GM12878 (cell line): ENCODE measurements at regions not wholly inside any gene's neighbourhood (a gene's known extent, or its start where the extent isn't known, plus 50 kb on each side); places are given as distances from the start of the nearest gene placed in this dataset.

Experiments used
- ATAC-seq: fragments of 200-7000 bp; cut with Tn5 transposase; 3 replicates; pipeline ENCODE4 v1.9.1; 2020; ENCODE audit warnings: mild to moderate bottlenecking, moderate library complexity
- BruUV-seq: library from RNA; stranded (reverse); fragments of 400-500 nt; replicated peaks from 2 replicates; lab custom pipeline; 2021; lab: Mats Ljungman, UMichigan
- CTCF ChIA-PET: fragments of 300-600 bp; sonication (Branson Sonifier 250); formaldehyde crosslinking; extraction: SDS; loops from one replicate; lab custom pipeline; 2021; ENCODE audit warnings: inconsistent platforms; lab: Yijun Ruan, JAX
- POLR2A ChIA-PET: fragments of 350-600 bp; formaldehyde crosslinking; extraction: SDS; loops from one replicate; lab custom pipeline; 2021; ENCODE audit warnings: inconsistent platforms; lab: Charles Lee
- RAD21 ChIA-PET: fragments of 300-600 bp; sonication (Branson Sonifier 250); formaldehyde crosslinking; loops from one replicate; lab custom pipeline; 2023; ENCODE audit warnings: antibody characterized with exemption; ENCODE audit not compliant: unreplicated experiment; lab: Charles Lee
- SMC1A ChIA-PET: fragments of 300-600 bp; sonication (Branson Sonifier 250); formaldehyde crosslinking; loops from one replicate; lab custom pipeline; 2023; ENCODE audit not compliant: unreplicated experiment, uncharacterized antibody; lab: Charles Lee
- DNase-seq: peaks from one replicate; pipeline ENCODE4 v3.0.0-alpha.2; 2011; ENCODE audit warnings: low read depth, low spot score
- FAIRE-seq: peaks from 3 replicates; lab custom pipeline; 2011; peaks lifted over from hg19 to GRCh38; lab: Jason Lieb, UNC
- H2AFZ ChIP-seq: 2 replicates; pipeline ENCODE4 v1.6.0; 2011; ENCODE audit warnings: low read depth, low read length, control low read depth; ENCODE audit not compliant: control insufficient read depth
- H3K27ac ChIP-seq: 2 replicates; pipeline ENCODE4 v1.5.1; 2011; ENCODE audit warnings: control low read depth; ENCODE audit not compliant: control insufficient read depth, insufficient read depth
- H3K27me3 ChIP-seq, 2 experiments: replicated peaks in 1 of 2; 2 replicates each; pipeline versions ENCODE4 v1.6.0 to v1.6.1; 2011; ENCODE audit warnings: low read length in 1 of 2; ENCODE audit not compliant: control insufficient read depth in 2 of 2, insufficient read depth in 2 of 2
- H3K36me3 ChIP-seq, 2 experiments: 2 replicates each; pipeline ENCODE4 v1.5.1; 2011; ENCODE audit warnings: low read length in 1 of 2; ENCODE audit not compliant: control insufficient read depth in 2 of 2, insufficient read depth in 2 of 2
- H3K4me1 ChIP-seq: 2 replicates; pipeline ENCODE4 v1.6.1; 2011; ENCODE audit warnings: mild to moderate bottlenecking, low read length, moderate library complexity, mixed read lengths; ENCODE audit not compliant: control insufficient read depth, insufficient read depth
- H3K4me2 ChIP-seq: 2 replicates; pipeline ENCODE4 v1.6.0; 2011; ENCODE audit warnings: control low read depth; ENCODE audit not compliant: control insufficient read depth, insufficient read depth
- H3K4me3 ChIP-seq: fragments of 200-600 bp; sonication (generic); 2 replicates; pipeline ENCODE4 v1.5.1; 2016
- H3K79me2 ChIP-seq: 2 replicates; pipeline ENCODE4 v1.6.0; 2011; ENCODE audit warnings: low read length; ENCODE audit not compliant: control insufficient read depth, insufficient read depth
- H3K9ac ChIP-seq: 2 replicates; pipeline ENCODE4 v1.8.0; 2011; ENCODE audit warnings: low read length, control low read depth, mixed read lengths; ENCODE audit not compliant: control insufficient read depth, insufficient read depth
- H3K9me3 ChIP-seq: replicated peaks from 3 replicates; pipeline ENCODE4 v1.5.1; 2011; ENCODE audit warnings: mild to moderate bottlenecking, low read length; ENCODE audit not compliant: control insufficient read depth, insufficient read depth
- H4K20me1 ChIP-seq: 2 replicates; pipeline ENCODE4 v1.6.0; 2011; ENCODE audit not compliant: control insufficient read depth, insufficient read depth
- ATF7 ChIP-seq: fragments of 450-650 bp; IDR thresholded peaks from 2 replicates; pipeline ENCODE4 v1.6.1; 2016; ENCODE audit warnings: low read depth, mild to moderate bottlenecking
- BMI1 ChIP-seq: fragments of 450-650 bp; IDR thresholded peaks from 2 replicates; pipeline ENCODE4 v1.6.1; 2016; ENCODE audit warnings: mild to moderate bottlenecking, moderate library complexity, borderline replicate concordance
- CBX5 ChIP-seq: sonication (generic); IDR thresholded peaks from 2 replicates; pipeline ENCODE4 v1.6.1; 2016; ENCODE audit warnings: low read depth, moderate library complexity, mild to moderate bottlenecking, inconsistent platforms
- CHD1 ChIP-seq: IDR thresholded peaks from 2 replicates; pipeline ENCODE4 v1.6.1; 2012; ENCODE audit warnings: low read depth, low read length, improper control_type of control experiment
- CREB1 ChIP-seq: IDR thresholded peaks from 2 replicates; pipeline ENCODE4 v1.6.1; 2012; ENCODE audit warnings: low read depth, mild to moderate bottlenecking, inconsistent platforms
- ESRRA ChIP-seq: IDR thresholded peaks from 2 replicates; pipeline ENCODE4 v1.6.1; 2012; ENCODE audit warnings: mild to moderate bottlenecking, low read length, improper control_type of control experiment
- IRF5 ChIP-seq: fragments of 450-650 bp; IDR thresholded peaks from 2 replicates; pipeline ENCODE4 v1.6.1; 2017; ENCODE audit warnings: borderline replicate concordance
- MXI1 ChIP-seq: fragments of 150-350 bp; IDR thresholded peaks from 2 replicates; pipeline ENCODE4 v1.6.1; 2011; ENCODE audit warnings: low read depth, mild to moderate bottlenecking, inconsistent platforms, low read length, improper control_type of control experiment
- MYB ChIP-seq: fragments of 150-350 bp; IDR thresholded peaks from 2 replicates; pipeline ENCODE4 v1.6.1; 2014; ENCODE audit warnings: mild to moderate bottlenecking, low read depth, low read length, borderline replicate concordance
- RAD21 ChIP-seq: IDR thresholded peaks from 2 replicates; pipeline ENCODE4 v1.6.1; 2011; ENCODE audit warnings: mild to moderate bottlenecking, low read depth, low read length, moderate library complexity; ENCODE audit not compliant: insufficient read depth
- RFX5 ChIP-seq: IDR thresholded peaks from 2 replicates; pipeline ENCODE4 v1.6.1; 2011; ENCODE audit warnings: low read depth, low read length, improper control_type of control experiment
- SMARCA5 ChIP-seq: fragments of 450-650 bp; IDR thresholded peaks from 2 replicates; pipeline ENCODE4 v1.6.1; 2017; ENCODE audit warnings: mild to moderate bottlenecking
- STAT1 ChIP-seq: fragments of 450-650 bp; conservative IDR thresholded peaks from 2 replicates; pipeline ENCODE4 v1.6.1; 2014; ENCODE audit warnings: antibody characterized with exemption, mild to moderate bottlenecking
- SUPT20H ChIP-seq: IDR thresholded peaks from 2 replicates; pipeline ENCODE4 v1.6.1; 2011; ENCODE audit warnings: low read depth, mild to moderate bottlenecking, low read length, moderate library complexity, borderline replicate concordance; ENCODE audit not compliant: control insufficient read depth
- TARDBP ChIP-seq: IDR thresholded peaks from 2 replicates; pipeline ENCODE4 v1.6.1; 2016; ENCODE audit warnings: borderline replicate concordance
- WGBS: methylation state at CpG from one replicate; pipeline ENCODE4 v1.1.6; 2016; ENCODE audit warnings: low lambda C conversion rate; ENCODE audit not compliant: insufficient replicate concordance, insufficient coverage; ENCODE audit errors: missing lambda C conversion rate; 5-methylcytosine and 5-hydroxymethylcytosine counted together
- in situ Hi-C: fragments of 300-500 bp; cut with MboI; formaldehyde crosslinking; loops from 9 replicates; pipeline ENCODE4 v1.14.3; 2018; ENCODE audit warnings: mixed read lengths
- intact Hi-C: fragments of 100-400 bp; cut with micrococcal nuclease; formaldehyde crosslinking; loops from one replicate; pipeline ENCODE4 v1.14.2; 2022; ENCODE audit not compliant: unreplicated experiment
- TF ChIP-seq, protein P1 (sequence below): fragments of 450-650 bp; formaldehyde crosslinking; IDR thresholded peaks from 2 replicates; pipeline ENCODE4 v1.4.0; 2020; ENCODE audit warnings: mild to moderate bottlenecking, moderate library complexity
- TF ChIP-seq, protein P2 (sequence below): IDR thresholded peaks from 2 replicates; pipeline ENCODE4 v1.6.1; 2012; ENCODE audit warnings: low read depth, low read length, improper control_type of control experiment

GRCh38 chr21:20424943-20425342, 573.3 kb upstream of the NCAM2 start:
- ChIA-PET CTCF (no interaction called here), SMC1A (no interaction called here), POLR2A (no interaction called here)
- no peaks in the 10 kb centered on the region for H3K36me3 ChIP-seq
- H3K9ac ChIP-seq, result no peak overlapping the region
- no TSS peak for BruUV-seq
- no peaks in the 10 kb centered on the region for H4K20me1 ChIP-seq
- ATAC-seq, result no peak
- H3K9me3 ChIP-seq, result no peaks in the 10 kb centered on the region; the same call in 2 of the 3 replicates
- no peak overlapping the region for H3K4me2 ChIP-seq
- no peak for FAIRE-seq
- H3K79me2 ChIP-seq, result no peaks in the 10 kb centered on the region
- no peak overlapping the region for H3K4me3 ChIP-seq
- no peaks in the 10 kb centered on the region for H3K27me3 ChIP-seq
- TF ChIP-seq SUPT20H, result no peak
- TF ChIP-seq MYB, result no peak
- no peak for TF ChIP-seq MXI1
- no peak for TF ChIP-seq TARDBP
- no peak for TF ChIP-seq CHD1
- no peak for TF ChIP-seq CREB1
- no peak for TF ChIP-seq CBX5
- no peak for TF ChIP-seq SMARCA5
- TF ChIP-seq ESRRA, result no peak
- TF ChIP-seq IRF5, result no peak
- no peak for TF ChIP-seq BMI1
- TF ChIP-seq ATF7, result no peak
- TF ChIP-seq STAT1, result no peak
- TF ChIP-seq RAD21, result no peak
- TF ChIP-seq, protein P1, sequence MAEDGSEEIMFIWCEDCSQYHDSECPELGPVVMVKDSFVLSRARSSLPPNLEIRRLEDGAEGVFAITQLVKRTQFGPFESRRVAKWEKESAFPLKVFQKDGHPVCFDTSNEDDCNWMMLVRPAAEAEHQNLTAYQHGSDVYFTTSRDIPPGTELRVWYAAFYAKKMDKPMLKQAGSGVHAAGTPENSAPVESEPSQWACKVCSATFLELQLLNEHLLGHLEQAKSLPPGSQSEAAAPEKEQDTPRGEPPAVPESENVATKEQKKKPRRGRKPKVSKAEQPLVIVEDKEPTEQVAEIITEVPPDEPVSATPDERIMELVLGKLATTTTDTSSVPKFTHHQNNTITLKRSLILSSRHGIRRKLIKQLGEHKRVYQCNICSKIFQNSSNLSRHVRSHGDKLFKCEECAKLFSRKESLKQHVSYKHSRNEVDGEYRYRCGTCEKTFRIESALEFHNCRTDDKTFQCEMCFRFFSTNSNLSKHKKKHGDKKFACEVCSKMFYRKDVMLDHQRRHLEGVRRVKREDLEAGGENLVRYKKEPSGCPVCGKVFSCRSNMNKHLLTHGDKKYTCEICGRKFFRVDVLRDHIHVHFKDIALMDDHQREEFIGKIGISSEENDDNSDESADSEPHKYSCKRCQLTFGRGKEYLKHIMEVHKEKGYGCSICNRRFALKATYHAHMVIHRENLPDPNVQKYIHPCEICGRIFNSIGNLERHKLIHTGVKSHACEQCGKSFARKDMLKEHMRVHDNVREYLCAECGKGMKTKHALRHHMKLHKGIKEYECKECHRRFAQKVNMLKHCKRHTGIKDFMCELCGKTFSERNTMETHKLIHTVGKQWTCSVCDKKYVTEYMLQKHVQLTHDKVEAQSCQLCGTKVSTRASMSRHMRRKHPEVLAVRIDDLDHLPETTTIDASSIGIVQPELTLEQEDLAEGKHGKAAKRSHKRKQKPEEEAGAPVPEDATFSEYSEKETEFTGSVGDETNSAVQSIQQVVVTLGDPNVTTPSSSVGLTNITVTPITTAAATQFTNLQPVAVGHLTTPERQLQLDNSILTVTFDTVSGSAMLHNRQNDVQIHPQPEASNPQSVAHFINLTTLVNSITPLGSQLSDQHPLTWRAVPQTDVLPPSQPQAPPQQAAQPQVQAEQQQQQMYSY, result no peak
- TF ChIP-seq, protein P2, sequence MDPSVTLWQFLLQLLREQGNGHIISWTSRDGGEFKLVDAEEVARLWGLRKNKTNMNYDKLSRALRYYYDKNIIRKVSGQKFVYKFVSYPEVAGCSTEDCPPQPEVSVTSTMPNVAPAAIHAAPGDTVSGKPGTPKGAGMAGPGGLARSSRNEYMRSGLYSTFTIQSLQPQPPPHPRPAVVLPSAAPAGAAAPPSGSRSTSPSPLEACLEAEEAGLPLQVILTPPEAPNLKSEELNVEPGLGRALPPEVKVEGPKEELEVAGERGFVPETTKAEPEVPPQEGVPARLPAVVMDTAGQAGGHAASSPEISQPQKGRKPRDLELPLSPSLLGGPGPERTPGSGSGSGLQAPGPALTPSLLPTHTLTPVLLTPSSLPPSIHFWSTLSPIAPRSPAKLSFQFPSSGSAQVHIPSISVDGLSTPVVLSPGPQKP, result no peak
- no peak for TF ChIP-seq RFX5
- TF ChIP-seq, all 136 proteins: peak for 0
- intact Hi-C loops (no loop called here), in situ Hi-C loops (no loop called here)
- 2% methylated on average over 7 of the region's 7 CpGs for WGBS
- RAD21 ChIA-PET, result no interaction called here
- Histone ChIP-seq H3K4me1 (no peaks in the 10 kb centered on the region), H2AFZ (no peak overlapping the region), H3K27ac (no peak overlapping the region)
- no peak for DNase-seq
